ENCODE measurements at regions not wholly inside any gene's neighbourhood (a gene's known extent, or its start where the extent isn't known, plus 50 kb on each side); places are given as distances from the start of the nearest gene placed in this dataset.

DNA sequence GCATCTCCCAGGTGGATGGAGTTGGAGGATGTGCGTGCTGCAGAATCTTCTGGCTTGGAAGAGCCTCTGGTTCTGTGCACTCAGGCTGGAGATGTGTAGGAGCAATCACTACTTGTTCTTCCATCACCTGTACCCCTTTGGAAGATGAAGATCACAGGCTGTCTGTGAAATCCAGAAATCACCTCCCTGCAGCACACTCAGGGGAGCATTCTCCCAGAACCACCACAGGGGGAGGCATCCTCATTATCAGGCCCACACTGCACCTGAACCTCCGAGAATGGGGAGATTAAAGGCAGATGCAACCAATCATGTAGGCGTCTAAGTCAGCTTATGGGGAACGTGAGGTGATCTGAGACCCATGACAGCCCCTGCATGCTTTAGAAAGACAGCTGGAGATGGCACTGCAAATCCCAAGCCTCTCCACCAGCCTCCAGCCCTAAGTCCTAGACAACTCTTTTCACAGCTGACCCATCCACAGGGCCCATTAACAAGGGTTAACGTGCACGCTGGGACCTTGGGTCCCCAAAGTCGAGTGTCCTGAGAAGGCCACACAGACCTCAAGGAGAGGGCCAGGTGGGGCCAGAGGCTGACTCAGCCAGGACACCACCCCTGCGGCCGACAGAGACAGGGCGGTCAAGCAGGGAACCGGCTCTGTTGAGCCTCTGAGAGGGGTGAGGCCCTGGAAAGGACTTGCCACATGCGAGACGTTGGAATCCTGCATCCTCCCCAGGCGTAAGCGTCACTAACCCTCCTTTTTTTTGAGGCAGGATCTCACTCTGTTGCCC lies 314.9 kb downstream of the EIPR1 start:
- no peak for DNase-seq (ENCODE audit: low read depth)

DNA sequence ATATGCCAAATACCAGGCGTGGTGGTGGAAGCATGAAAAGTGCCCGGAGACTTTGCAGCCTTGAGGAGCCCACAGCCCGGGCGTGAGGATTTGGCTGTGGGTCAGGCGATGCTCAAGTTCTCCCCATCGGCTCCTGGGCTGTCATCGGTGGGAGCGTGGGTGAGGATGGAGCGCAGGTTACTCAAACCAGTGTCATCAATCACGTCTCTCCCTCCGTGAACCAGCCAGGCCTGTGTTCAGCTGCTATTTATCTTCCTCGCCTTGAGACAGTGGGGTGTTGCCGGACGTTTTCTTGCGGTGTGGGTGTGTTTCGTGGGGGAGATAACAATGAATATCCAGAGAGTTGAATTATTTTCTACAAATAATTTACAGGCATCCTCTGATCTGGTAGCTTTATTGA lies 317.6 kb downstream of the EIPR1 start:
- no peak for DNase-seq (ENCODE audit: low read depth)

GRCh38 chr2:3059141-3059925 lies 318.3 kb downstream of the EIPR1 start:
- DNase-seq (ENCODE audit: low read depth) = no peak

DNA sequence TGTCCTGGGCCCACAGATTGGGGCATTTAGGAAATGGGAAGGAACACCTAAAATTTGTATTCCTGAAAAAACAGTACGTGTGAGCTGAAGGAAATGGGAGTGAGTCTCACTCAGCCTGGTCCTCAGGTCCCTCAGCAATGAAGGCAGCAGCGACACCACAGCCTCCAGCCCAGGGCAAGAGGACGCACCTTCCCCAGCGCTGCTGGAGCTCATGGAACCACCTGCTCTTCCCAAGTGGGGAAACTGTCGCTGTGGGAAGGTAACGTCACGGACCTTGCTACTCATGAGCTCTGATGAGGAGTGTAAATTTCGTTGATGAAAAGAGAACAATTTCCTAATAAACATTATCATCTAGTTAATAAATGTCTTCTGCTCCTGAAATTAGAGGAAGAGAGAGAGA lies 323.6 kb downstream of the EIPR1 start:
- DNase-seq (ENCODE audit: low read depth) = no peak

DNA sequence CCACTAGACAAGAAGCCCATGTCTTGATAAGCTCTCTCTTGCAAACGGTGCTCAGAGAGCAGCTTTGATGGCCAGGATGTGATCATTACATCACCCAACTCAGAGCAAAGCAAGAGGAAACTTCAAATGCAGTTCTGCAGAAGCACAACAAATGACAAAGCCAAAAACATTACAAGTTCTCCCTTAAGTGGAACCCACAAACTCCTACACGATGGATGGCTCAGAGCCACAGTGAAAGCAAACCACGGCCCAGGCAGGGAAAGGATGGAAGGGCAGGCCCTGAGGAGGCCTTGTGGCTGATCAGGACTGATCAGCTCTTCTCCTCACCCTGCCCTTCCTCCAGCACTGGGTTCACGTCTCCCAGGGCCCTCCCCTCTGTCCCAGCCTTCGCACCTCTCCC lies 326.4 kb downstream of the EIPR1 start:
- no peak for DNase-seq (ENCODE audit: low read depth)

- DNase-seq (ENCODE audit: low read depth) = no peak
Observed at GRCh38 chr2:3046170-3046865, 331.3 kb downstream of the EIPR1 start.

- no peak for DNase-seq (ENCODE audit: low read depth)
Observed at GRCh38 chr2:3045318-3045921, 332.2 kb downstream of the EIPR1 start.

GRCh38 chr2:3044587-3045317 lies 332.9 kb downstream of the EIPR1 start:
- no peak for DNase-seq (ENCODE audit: low read depth)

- no peak for DNase-seq (ENCODE audit: low read depth)
Observed at GRCh38 chr2:3043726-3044125, 333.9 kb downstream of the EIPR1 start.

- no peak for DNase-seq (ENCODE audit: low read depth)
Observed at GRCh38 chr2:3042601-3043585, 334.7 kb downstream of the EIPR1 start.

GRCh38 chr2:3041841-3042600 lies 335.6 kb downstream of the EIPR1 start:
- no peak for DNase-seq (ENCODE audit: low read depth)

DNA sequence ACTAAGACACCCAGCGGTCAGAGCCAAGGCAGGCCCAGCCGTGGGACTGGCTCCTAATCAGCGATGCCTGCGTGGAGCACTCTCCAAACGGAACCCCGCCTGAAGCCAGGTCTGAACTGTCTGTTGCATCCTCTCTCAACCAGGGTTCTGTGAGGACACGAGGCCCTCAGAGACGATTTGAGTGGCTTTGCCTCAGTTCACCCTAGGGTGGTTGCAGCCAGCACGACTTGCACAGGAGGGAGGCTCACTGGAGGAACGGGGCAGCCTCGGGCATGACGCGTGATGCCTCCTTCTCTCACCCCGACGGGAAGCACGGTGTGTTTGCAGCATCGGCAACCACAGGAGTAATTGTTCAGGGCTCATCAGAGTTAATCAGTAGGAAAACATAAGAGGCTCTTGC lies 336.4 kb downstream of the EIPR1 start:
- no peak for DNase-seq (ENCODE audit: low read depth)

GRCh38 chr2:3040496-3041140 lies 337.0 kb downstream of the EIPR1 start:
- DNase-seq (ENCODE audit: low read depth) = no peak

DNA sequence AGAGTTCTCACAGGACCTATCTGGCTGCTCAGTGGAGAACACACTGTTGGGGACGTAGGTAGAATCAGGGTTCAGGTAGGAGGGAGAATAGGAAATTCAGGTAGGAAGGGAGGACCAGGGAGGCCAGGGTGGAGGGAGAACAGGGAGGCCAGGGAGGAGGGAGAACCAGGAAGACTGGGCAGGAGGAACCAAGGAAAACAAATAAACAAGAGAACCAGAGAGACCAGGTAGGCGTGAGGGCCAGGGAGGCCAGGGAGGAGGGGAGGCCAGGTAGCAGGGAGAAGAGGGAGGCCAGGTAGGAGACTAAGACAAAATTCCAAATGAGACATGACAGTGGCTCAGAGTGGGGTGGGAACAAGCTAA lies 337.6 kb downstream of the EIPR1 start:
- no peak for DNase-seq (ENCODE audit: low read depth)

DNA sequence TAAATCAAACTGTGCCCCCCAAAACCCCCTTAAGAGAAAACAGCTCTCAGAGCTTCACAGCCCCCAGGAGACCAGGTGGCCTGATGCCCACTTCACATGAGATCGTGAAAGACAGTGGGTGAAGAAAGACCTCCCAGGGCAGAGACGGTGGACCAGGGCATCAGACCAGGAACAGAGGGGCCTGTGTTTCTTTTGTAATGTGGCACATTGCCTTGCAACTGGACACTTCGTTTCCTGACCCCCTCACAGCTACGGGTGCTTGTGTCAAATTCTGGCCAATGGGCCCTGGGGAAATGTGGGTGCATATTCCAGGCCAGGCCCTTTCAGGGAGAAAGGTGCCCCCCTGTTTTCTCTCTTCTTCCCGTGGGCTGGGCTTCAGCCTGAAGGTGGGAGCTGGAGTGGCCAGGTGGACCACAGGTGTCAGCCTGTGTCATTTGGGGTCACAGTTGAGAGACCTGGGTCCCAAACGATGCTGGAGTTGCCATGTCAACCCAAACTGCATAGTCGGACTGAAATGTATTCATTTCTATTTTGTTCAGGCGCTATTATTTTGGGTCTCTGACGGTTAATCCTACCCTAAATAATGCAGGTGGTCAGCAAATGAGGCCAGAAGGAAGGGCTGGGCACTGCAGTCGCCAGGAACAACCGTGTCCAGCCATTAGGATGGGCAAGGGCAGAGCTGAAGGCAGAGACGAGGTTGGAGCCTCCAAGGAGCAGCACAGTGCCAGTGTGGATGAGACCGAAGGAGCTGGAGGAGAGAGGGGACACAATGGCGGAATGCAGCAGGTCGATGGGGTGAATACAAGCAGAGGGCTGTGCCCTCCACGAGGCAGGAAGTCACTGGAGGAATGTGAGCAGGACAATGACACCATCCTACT lies 338.2 kb downstream of the EIPR1 start:
- DNase-seq (ENCODE audit: low read depth) = no peak

- no peak for DNase-seq (ENCODE audit: low read depth)
Observed at GRCh38 chr2:3038636-3039035, 339.0 kb downstream of the EIPR1 start.

GRCh38 chr2:3037196-3038194 lies 340.1 kb downstream of the EIPR1 start:
- no peak for DNase-seq (ENCODE audit: low read depth)

All from non-pigmented ciliary epithelial cell (primary cell).